DOHH2 (cell line): ENCODE measurements at regions not wholly inside any gene's neighbourhood (a gene's known extent, or its start where the extent isn't known, plus 50 kb on each side); places are given as distances from the start of the nearest gene placed in this dataset.
A peak's percentile ranks its signal among the peaks of the same experiment; 100 is the strongest.

Source experiments
- H3F3A ChIP-seq: fragments of 200-600 bp; sonication (generic), shearing (Covaris generic); 2 replicates; pipeline ENCODE4 v1.6.0; 2016; ENCODE audit warnings: antibody characterized with exemption, mild to moderate bottlenecking; ENCODE audit not compliant: control insufficient read depth, insufficient read depth
- H3K27ac ChIP-seq: fragments of 200-600 bp; sonication (generic); 2 replicates; pipeline ENCODE4 v1.5.1; 2014; ENCODE audit warnings: low read depth, mild to moderate bottlenecking, low read length, moderate library complexity
- H3K27me3 ChIP-seq: fragments of 200-600 bp; sonication (generic); 2 replicates; pipeline ENCODE4 v1.6.1; 2014; ENCODE audit warnings: mild to moderate bottlenecking, low read length, mixed read lengths; ENCODE audit not compliant: control insufficient read depth
- H3K36me3 ChIP-seq: fragments of 200-600 bp; sonication (generic); 2 replicates; pipeline ENCODE4 v1.6.1; 2014; ENCODE audit warnings: mild to moderate bottlenecking, low read length, moderate library complexity, mixed read lengths; ENCODE audit not compliant: control insufficient read depth
- H3K4me1 ChIP-seq: fragments of 200-600 bp; sonication (generic); 2 replicates; pipeline ENCODE4 v1.6.1; 2014; ENCODE audit warnings: mild to moderate bottlenecking, low read length, mixed read lengths; ENCODE audit not compliant: control insufficient read depth
- H3K4me2 ChIP-seq: fragments of 200-600 bp; sonication (generic); 2 replicates; pipeline ENCODE4 v1.6.0; 2014; ENCODE audit warnings: mild to moderate bottlenecking, low read length, moderate library complexity
- H3K4me3 ChIP-seq: fragments of 200-600 bp; sonication (generic); 2 replicates; pipeline ENCODE4 v1.5.1; 2014; ENCODE audit warnings: mild to moderate bottlenecking, low read length, mixed read lengths
- H3K79me2 ChIP-seq: fragments of 200-600 bp; sonication (generic); 2 replicates; pipeline ENCODE4 v1.6.1; 2014; ENCODE audit warnings: mild to moderate bottlenecking, low read length, mixed read lengths; ENCODE audit not compliant: control insufficient read depth
- H3K9me2 ChIP-seq: fragments of 200-600 bp; sonication (generic); replicated peaks from 2 replicates; pipeline ENCODE4 v1.6.1; 2014; ENCODE audit warnings: mild to moderate bottlenecking, low read length, mixed read lengths; ENCODE audit not compliant: control insufficient read depth
- H3K9me3 ChIP-seq: fragments of 200-600 bp; sonication (generic); 2 replicates; pipeline ENCODE4 v1.6.1; 2014; ENCODE audit warnings: antibody characterized with exemption, low read length, mixed read lengths; ENCODE audit not compliant: control insufficient read depth, insufficient read depth
- H4K20me1 ChIP-seq: fragments of 200-600 bp; sonication (generic); 2 replicates; pipeline ENCODE4 v1.6.0; 2014; ENCODE audit warnings: low read depth, mild to moderate bottlenecking, antibody characterized with exemption, low read length, moderate library complexity; ENCODE audit not compliant: control insufficient read depth, insufficient read depth
- CTCF ChIP-seq: fragments of 200-600 bp; sonication (generic); IDR thresholded peaks from one replicate; pipeline ENCODE4 v1.5.1; 2014; ENCODE audit warnings: antibody characterized with exemption, mild to moderate bottlenecking, low read depth, low read length; ENCODE audit not compliant: poor library complexity, severe bottlenecking
- EZH2phosphoT487 ChIP-seq: fragments of 200-600 bp; sonication (generic); IDR thresholded peaks from 2 replicates; pipeline ENCODE4 v1.6.1; 2017; ENCODE audit warnings: borderline replicate concordance, mild to moderate bottlenecking, antibody characterized with exemption, low read length, moderate library complexity, mixed read lengths

- Histone ChIP-seq H3K4me1 (peaks cover 27% of the 10 kb centered on the region), H3K4me3 (no peak overlapping the region), H3K27ac (no peak overlapping the region), H3K27me3 (no peaks in the 10 kb centered on the region), H3K36me3 (no peaks in the 10 kb centered on the region), H4K20me1 (no peaks in the 10 kb centered on the region), H3K79me2 (no peaks in the 10 kb centered on the region), H3K9me3 (peaks cover 2% of the 10 kb centered on the region; the same call in 1 of the 2 replicates), H3K4me2 (peak overlapping the region; percentile 17), H3K9me2 (no peaks in the 10 kb centered on the region), H3F3A (0 out of 2 replicates have a peak, but pooled peaks cover under 1% of the 10 kb centered on the region)
- no peak for TF ChIP-seq CTCF
- TF ChIP-seq EZH2phosphoT487: no peak
Measured at GRCh38 chr3:106425026-106425425, 556.2 kb upstream of the CBLB start.

- Histone ChIP-seq H3K9me3 (peaks cover 2% of the 10 kb centered on the region; the same call in 1 of the 2 replicates), H3K36me3 (no peaks in the 10 kb centered on the region), H3K79me2 (no peaks in the 10 kb centered on the region), H3K4me2 (no peak overlapping the region), H3K27ac (no peak overlapping the region), H3F3A (no peaks in the 10 kb centered on the region), H4K20me1 (no peaks in the 10 kb centered on the region), H3K4me1 (peaks cover 18% of the 10 kb centered on the region), H3K27me3 (no peaks in the 10 kb centered on the region), H3K4me3 (no peak overlapping the region), H3K9me2 (no peaks in the 10 kb centered on the region)
- no peak for TF ChIP-seq EZH2phosphoT487
- no peak for TF ChIP-seq CTCF
Measured at GRCh38 chr3:106425916-106426315, 557.1 kb upstream of the CBLB start.

GRCh38 chr3:106428565-106428994 is 559.8 kb upstream of the CBLB start:
- no peak overlapping the region for H3K27ac ChIP-seq
- no peaks in the 10 kb centered on the region for H3K27me3 ChIP-seq
- no peaks in the 10 kb centered on the region for H3K36me3 ChIP-seq
- H3K4me2 ChIP-seq: no peak overlapping the region
- TF ChIP-seq EZH2phosphoT487 (no peak), CTCF (no peak)
- H4K20me1 ChIP-seq: no peaks in the 10 kb centered on the region
- H3K79me2 ChIP-seq: no peaks in the 10 kb centered on the region
- H3K4me1 ChIP-seq: peaks cover 14% of the 10 kb centered on the region
- H3K9me2 ChIP-seq: no peaks in the 10 kb centered on the region
- no peaks in the 10 kb centered on the region for H3K9me3 ChIP-seq
- H3F3A ChIP-seq: no peaks in the 10 kb centered on the region
- no peak overlapping the region for H3K4me3 ChIP-seq
